ENCODE measurements at regions not wholly inside any gene's neighbourhood (a gene's known extent, or its start where the extent isn't known, plus 50 kb on each side); places are given as distances from the start of the nearest gene placed in this dataset.

DNA sequence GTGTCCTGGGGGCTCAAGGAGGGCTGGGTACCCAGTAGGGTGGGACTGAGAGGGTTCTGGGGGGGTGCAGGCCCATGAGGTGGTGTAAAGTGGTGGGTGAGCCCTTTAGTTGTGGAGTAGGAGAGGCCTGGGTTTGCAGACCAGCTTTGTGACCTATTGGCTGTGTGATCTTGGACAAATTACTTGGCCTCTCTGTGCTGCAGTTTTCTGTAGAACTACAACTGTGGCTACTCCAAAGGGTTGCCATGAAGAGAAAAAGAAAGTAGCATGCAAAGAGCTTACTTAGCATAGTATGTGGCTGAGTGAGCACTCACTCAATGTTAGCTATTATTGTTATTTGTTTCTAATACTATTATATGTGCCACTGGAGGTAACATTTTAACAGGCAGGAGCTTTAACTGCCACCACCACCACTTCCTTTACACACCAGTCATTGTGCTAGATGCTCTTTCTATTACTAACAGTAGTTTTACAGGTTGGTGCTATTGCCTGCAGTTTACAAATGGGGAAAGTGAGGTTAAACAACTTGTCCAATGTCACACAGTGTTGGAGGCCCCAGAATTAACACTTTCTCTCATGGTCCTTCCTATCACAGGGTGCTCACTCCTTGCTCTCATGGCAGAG, 286.8 kb downstream of the DHX35 start:
- no peak for DNase-seq (ENCODE audit: low spot score)

- DNase-seq (ENCODE audit: low spot score), result no peak
Measured at GRCh38 chr20:39248171-39248861, 286.2 kb downstream of the DHX35 start.

DNA sequence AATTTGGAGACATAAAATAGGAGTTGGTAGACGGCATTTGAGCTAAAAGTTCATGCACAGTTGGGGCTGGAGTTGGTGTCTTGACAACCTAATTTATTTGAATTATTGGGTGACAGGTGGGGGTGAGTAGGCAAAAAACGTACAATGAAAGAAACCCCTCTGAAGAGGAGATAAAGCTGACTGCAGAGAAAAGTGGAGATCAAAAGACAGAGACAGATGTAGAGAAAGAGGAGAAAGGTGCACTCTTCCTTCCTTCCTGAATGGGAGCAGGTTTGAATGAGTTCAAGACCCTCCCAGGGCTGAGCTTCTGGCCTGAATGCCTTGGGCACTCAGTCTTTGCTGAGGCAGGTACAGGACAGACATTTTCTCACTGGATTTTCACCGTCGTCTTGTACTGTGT, 284.3 kb downstream of the DHX35 start:
- DNase-seq (ENCODE audit: low spot score), result no peak

- no peak for DNase-seq (ENCODE audit: low spot score)
Measured at GRCh38 chr20:39245685-39246311, 283.7 kb downstream of the DHX35 start.

GRCh38 chr20:39243962-39244361, 281.8 kb downstream of the DHX35 start:
- DNase-seq (ENCODE audit: low spot score), result no peak

DNA sequence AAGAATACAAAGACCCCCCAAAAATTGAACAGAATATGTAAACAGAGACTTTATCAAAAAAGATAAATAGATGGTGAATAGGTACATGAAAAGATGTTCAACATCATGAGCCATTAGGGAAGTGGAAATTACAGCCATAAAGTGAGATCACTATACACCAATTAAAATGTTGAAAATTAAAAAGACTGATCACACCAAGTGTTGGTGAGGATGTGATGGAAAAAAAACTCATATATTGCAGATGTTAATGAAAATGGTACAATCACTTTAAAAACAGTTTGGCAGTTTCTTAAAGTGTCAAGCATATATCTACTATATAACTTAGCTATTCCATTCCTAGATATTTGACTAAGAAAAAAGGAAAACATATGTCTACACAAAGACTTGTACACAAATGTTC, 280.5 kb downstream of the DHX35 start:
- no peak for DNase-seq (ENCODE audit: low spot score)

DNA sequence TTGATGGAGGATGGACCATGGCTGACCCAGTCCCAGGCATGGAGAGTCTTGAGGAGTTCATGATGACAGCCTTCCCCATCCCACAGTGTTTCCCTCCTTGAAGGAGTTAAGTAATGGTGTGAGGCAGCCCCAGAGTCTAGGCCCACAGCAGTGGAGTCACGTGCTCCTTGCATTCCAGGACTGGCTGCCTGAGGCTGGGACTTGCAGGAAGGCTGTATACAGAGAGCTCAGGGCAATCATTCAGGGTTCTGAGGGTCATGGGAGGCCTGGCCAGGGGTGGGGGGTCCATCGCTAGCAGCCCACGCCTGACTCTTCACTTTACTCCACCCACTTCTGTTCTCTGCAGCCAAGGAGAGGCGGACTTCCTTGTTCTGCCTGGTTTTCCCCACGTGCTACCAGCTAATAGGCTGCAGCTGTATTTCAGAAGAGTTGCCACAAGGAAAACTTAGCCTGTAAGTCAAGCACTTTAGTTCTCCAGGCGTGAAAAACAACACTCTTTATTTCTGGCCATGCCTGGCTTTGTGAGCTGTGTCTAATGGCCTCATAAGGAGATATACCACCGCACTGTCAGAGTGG, 272.5 kb downstream of the DHX35 start:
- DNase-seq (ENCODE audit: low spot score), result no peak

DNA sequence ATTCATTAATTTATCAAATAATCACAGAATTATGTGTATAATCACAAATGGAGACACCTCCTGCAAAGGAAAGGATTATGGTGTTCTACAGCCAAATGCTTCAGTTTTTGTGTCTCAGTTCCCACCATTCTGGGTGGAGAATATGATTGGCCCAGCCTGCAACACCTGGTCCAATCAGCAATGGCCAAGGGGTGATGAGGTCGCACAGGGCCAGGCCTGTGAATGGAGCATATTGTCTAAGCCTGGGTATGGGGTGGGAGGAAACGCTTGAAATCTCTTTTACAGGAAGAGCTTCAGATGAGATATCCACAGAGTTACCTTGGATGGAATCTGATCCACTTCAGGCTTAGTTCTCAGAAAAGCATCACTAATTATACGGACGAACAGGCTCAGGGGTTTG, 271.6 kb downstream of the DHX35 start:
- DNase-seq (ENCODE audit: low spot score), result no peak

DNA sequence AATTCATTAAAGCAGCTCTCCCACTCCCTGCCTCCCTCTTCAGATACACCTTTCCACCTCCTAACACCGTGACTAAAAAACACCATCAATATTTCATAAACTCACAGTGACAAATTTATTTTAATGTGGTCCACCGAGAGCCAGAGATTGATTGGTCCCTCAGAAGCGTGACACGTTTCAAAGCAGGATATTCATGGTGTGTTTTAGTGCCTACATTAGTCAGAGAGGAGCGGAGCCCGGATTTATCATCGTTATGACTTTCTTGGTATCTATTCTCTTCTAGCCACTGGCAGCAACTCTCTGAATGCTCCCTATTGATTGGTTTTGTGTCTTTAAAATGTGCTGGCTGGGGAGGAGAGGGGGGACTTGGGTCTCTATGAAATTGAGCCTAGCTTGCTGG, 265.3 kb downstream of the DHX35 start:
- DNase-seq (ENCODE audit: low spot score), result no peak

- DNase-seq (ENCODE audit: low spot score), result no peak
Measured at GRCh38 chr20:39225978-39226377, 263.8 kb downstream of the DHX35 start.

DNA sequence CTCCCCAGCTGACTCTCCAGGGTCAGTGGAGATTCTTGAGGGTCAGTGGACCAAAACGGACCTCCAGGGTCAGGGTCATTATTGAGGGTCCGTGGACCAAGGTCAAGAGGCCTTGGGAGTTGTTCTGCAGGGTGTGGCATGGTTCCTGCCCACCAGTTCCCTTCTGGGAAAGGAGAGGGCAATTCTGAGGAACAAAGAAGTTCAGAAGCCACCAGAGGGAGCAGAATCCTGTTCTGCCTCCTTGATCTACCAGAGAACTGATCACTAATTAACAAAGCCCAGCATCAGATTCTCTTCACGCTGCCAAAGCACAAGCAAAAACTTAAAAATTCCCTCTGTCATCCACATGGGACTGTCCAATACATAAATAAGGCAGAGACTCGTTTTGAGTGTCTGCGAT, 263.4 kb downstream of the DHX35 start:
- no peak for DNase-seq (ENCODE audit: low spot score)

GRCh38 chr20:39222101-39222500, 260.0 kb downstream of the DHX35 start:
- DNase-seq (ENCODE audit: low spot score), result no peak

DNA sequence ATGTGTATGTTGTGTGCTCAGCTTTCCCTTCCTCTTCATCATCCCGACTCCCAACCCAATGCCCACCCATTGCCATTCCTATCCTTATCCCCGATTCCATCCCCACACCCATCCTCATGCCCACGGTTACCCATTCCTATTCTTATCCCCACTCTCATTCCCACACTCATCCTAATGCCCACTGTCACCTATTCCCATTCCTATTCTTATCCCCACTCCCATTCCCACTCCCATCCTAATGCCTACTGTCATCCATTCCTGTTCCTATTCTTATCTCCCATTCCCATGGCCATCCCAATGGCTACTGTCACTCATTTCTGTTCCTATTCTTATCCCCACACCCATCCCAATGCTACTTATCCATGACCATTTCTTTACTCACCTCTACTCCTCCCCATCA, 254.1 kb downstream of the DHX35 start:
- DNase-seq (ENCODE audit: low spot score), result no peak

- no peak for DNase-seq (ENCODE audit: low spot score)
Measured at GRCh38 chr20:39214828-39215227, 252.7 kb downstream of the DHX35 start.

DNA sequence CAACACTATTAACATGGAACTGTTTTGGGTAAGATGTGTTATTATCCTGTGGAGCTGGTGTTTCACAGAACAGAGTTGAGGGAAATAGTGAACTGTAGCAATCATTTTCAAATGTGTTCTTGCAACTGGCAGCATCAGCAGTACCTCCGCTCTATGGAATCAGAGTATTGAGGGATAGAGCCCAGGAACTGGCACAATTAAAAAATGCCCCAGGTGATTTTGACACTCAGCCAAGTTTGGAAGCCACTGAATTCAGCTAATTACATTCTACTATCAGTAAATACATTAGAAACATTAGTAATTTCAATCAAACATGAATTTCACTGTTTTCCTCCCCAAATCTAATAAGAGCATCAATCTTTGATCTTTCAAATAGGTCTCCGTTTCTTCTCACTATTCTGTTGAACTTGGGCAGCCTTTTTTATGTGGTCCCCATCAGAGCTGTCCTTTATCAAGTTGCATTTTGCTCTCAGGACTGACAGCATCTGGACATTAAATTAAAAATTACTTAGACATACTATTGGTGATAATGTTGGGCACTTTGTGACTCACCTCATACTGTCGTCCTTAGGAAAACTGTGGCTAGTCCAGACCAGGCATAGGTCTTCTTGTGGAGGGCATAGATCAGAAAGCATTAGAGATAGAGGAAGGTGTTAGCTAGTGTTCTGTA, 251.5 kb downstream of the DHX35 start:
- no peak for DNase-seq (ENCODE audit: low spot score)

DNA sequence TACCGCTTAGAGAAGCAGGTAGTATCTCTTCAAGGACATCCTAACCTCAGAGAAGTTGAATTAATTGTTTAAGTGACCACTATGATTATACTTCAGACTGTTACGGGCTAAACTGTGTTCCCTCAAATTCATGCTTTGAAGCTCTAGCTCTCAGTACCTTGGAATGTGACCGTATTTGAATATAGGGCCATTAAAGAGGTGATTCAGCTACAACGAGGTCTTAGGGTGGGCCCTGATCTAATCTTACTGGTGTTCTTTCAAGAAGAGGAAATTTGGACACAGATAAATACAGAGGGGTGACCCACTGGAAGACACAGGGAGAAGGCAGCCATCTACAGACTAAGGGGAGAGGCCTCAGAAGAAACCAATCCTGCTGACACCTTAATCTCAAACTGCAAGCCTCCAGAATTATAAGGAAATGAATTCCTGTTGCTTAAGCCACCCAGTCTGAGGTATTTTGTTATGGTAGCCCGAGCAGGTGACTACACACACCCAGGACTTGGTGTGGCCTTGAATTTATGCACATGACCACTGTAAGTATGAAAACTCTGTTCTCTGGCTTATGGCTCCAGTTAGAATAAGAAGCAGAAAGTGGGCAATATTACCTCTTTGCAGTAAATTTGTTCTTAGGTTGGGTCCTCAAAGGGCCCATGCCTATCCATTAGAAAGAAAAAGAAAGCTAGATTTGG, 249.1 kb downstream of the DHX35 start:
- no peak for DNase-seq (ENCODE audit: low spot score)

DNA sequence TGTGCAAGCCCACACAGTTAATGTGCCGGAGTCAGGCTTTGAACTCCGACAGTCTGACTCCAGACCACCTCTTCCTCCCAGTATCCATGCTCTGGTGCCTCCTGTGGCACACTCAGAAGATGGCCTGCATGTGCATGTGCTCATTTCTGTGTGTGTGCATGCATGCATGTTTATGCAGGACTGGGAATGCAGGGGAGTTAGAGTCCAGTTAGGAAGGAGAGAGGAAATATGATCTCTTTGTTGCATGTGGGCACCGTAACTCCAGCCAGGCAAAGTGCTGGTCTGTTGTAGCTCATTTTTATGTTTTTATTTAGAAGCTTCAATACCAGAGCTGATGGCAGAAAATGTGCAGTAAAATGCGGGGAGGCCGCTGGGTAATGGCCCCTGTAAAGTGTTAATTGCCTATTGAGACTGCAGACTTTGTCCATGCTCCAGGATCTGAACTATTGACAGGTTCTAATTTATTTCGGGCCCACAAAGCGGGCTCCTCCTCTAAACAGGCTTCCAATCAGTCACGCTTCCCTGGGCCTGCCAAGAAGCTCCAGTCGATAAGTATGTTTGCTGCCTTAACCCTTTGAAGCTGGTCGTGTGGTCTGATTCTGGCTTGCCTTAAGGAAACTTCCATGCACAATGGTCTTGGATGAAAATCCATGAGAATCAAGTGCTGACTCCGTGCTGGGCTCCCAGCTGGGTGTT, 248.3 kb downstream of the DHX35 start:
- no peak for DNase-seq (ENCODE audit: low spot score)

DNA sequence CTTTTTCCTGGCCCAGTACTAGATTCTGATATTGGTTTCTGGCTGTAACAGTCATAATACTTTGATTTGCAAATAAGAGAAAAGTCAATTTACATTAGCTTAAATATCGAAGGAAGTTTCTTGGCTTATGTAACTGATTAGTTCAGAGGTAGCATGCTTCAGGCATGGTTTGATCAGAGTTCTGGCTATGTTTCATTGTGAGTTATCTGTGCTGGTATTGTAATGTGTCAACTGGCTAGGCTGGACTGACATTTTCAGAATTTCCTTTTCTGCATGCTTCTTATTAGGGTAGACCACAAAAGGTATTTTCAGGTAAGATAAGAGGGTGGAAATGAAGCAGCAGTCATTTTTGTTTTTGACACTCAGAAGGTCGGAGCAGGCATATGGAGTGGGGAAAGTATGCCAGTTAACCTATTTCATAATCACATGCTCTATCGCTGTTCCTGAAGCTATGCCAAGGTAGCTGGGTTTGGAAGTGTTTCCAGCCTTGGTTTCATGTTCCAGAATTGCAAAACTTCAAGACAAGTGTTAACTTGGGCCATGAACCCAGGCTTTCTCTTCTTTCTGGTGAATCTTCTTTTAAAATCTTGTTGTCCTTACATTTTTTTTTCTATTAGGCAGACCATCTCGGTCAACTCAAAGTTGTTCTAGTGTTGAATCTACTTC, 244.9 kb downstream of the DHX35 start:
- DNase-seq (ENCODE audit: low spot score), result no peak

DNA sequence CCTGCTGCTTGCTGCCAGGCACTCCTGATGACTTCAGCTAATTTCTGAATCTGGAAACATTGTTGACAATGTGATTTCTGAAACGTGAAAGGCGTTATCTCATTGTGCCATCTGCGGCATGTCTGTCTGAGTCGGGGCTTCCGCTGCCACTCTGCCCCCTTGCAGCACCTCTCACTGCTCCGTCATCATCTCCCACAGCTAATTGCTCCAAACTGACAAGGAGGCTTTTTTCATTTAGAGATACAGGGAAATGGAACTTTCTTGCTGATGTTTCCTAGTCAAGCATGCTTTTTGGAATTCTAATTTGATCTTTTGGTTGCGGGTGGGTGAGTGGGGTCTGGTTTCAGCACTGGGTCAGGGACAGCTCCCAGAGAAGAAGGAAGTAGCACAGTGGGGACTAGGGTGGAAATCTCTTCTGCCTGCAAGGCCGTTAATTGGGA, 233.5 kb downstream of the DHX35 start:
- DNase-seq (ENCODE audit: low spot score), result no peak

Data from mesenteric fat pad (tissue), 1 donor.